DMS53 (cell line): ENCODE measurements at regions not wholly inside any gene's neighbourhood (a gene's known extent, or its start where the extent isn't known, plus 50 kb on each side); places are given as distances from the start of the nearest gene placed in this dataset.
"Not testable (repeated sequence)": the region's sequence is repeated elsewhere in the genome, so short reads cannot be mapped to it uniquely, and the experiment has no call there.

Experiments
- DNase-seq: peaks from one replicate; lab custom pipeline; 2025; lab: John Stamatoyannopoulos, UW

GRCh38 chr5:86411596-86411995 lies 206.1 kb upstream of the COX7C start:
- no peak for DNase-seq

GRCh38 chr5:86427158-86427557 lies 190.6 kb upstream of the COX7C start:
- no peak for DNase-seq

DNA sequence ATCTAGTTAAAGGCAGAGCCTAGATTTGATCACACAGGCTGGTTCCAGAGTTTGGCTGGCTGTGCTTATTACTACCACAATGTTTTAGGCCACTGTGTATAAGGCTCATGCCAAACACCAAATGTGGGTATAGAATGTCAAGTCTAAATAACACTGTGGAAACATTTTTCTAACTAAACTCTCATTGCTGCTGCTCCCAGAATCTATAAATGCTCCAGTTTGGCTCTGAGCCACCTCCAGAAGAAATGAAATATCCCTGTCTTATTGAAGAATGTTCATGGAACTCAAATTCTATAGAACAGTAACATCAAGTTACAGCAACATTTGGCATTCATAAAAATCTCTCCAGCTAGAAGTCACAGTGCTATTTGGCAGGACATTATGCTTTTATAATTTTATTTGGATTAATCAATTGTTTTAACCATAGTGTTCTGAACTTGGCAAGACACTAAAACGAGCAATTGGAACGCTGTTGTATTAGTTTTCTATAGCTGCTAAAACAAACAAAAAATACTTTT lies 178.1 kb upstream of the COX7C start:
- no peak for DNase-seq

DNA sequence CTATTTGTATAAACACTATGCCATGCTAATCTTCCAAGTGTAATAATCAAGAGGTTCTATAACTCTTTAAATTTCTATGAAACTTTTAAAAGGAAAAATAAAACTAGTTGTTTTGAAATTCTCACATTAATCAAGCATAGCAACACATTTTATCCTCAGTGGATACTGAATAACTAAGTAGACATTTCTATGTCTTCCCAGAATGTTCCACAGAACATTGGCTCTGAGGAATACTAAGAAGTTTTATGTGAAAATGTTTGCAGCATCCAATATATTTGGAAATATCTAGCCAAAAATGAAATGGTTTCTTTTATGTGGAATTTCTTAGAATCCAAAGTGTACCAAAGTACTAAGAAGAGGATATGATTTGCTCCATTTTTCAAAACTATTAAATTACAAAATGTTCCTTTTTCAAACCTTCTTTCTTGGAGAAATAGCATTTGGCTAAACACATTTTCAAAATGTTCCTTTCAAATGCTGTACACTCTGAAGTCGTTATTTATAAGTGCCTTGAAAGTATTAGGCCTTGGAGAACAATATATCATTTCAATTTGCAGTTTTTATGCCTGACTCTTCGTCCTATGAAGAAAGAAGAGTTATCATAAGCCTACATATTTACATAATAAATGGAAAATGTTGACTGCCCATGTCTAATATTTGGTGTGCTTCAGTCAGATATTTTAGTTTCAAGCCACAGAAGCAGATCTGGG lies 175.6 kb upstream of the COX7C start:
- no peak for DNase-seq

DNA sequence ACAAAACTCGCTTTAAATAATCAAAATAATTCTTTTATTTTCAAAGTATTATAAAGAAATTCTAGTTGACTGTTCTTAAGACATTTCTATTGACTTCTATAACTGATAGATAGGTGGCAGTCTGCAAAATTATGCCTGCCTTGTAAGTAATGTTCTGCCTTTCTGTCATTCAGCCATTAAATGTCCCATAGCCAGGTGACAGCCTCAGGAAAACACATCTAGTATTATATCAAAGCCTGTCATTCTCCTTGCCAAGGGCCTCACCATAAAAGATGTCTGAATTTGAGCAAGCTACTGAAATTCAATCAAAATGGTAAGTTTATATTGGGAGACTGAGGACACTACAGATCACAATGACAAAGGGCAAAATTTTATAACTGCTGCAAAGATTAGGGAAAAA lies 170.4 kb upstream of the COX7C start:
- DNase-seq: no peak

GRCh38 chr5:86452251-86452650 lies 165.5 kb upstream of the COX7C start:
- no peak for DNase-seq

DNA sequence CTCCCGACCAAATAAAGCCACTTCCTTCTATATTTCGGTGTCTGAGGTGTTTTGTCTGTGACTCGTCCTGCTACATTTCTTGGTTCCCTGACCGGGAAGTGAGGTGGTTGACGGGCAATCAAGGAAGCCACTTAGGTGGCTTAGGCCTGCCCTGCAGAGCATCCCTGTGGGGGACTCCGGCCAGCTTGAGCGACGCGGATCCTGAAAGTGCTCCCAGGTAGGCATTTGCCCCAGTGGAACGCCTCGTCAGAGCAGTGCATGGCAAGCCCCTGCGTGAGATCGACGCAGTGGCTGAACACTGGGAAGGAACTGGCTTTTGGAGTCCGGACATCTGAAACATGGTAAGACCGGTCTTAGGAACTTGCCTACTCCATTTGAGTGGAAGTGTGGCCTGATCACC lies 157.2 kb upstream of the COX7C start:
- DNase-seq: no peak

- peak; percentile 46 for DNase-seq
These were observed 156.4 kb upstream of the COX7C start for GRCh38 chr5:86461169-86461956.

- DNase-seq: peak; percentile 33
These were observed 154.4 kb upstream of the COX7C start for GRCh38 chr5:86463339-86463738.

GRCh38 chr5:86465052-86465838 lies 152.5 kb upstream of the COX7C start:
- peak; percentile 13 for DNase-seq

DNA sequence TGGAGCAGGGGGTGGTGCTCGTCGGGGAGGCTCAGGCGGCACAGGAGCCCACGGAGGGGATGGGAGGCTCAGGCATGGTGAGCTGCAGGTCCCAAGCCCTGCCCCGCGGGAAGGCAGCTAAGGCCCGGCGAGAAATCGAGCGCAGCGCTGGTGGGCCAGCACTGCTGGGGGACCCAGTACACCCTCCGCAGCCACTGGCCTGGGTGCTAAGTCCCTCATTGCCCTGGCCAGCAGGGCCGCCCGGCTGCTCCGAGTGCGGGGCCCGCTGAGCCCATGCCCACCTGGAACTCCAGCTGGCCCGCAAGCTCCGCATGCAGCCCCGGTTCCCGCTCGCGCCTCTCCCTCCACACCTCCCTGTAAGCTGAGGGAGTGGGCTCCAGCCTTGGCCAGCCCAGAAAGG lies 151.0 kb upstream of the COX7C start:
- DNase-seq: not testable (repeated sequence)

- no peak for DNase-seq
These were observed 135.7 kb upstream of the COX7C start for GRCh38 chr5:86482008-86482407.

GRCh38 chr5:86493777-86494176 lies 124.0 kb upstream of the COX7C start:
- no peak for DNase-seq

- DNase-seq: peak; percentile 10
These were observed 116.8 kb upstream of the COX7C start for GRCh38 chr5:86500947-86501346.

- DNase-seq: no peak
These were observed 110.2 kb upstream of the COX7C start for GRCh38 chr5:86507574-86507973.

- DNase-seq: peak; percentile 28
These were observed 107.3 kb upstream of the COX7C start for GRCh38 chr5:86510330-86510915.

GRCh38 chr5:86523718-86524117 lies 94.0 kb upstream of the COX7C start:
- DNase-seq: no peak

- no peak for DNase-seq
These were observed 92.1 kb upstream of the COX7C start for GRCh38 chr5:86525622-86526021.

DNA sequence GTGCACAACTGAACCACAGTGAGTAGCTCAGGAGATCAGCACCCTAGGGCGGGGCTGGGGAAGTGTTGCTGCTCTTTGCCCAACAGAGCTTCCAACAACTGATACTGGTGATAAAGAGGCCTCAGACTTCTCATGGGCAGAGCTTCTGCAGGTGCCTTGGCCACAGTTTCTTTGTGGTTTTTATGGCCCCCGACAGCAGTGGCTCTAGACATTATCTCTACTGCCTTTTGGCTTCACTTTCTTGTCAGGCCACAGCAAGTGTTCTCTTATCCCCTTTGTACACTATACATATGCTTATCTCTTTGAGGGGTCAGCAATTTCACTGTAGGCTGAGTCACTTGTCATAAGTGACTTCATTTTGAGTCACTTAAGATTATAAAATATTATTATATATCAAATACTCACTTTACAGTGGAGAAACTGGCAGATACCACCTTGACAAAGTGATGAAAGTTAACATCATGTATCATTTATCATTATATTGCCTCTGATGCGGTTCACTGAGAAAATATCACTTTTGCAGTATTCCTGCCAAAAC lies 90.9 kb upstream of the COX7C start:
- no peak for DNase-seq

GRCh38 chr5:86532429-86532828 lies 85.3 kb upstream of the COX7C start:
- DNase-seq: no peak

DNA sequence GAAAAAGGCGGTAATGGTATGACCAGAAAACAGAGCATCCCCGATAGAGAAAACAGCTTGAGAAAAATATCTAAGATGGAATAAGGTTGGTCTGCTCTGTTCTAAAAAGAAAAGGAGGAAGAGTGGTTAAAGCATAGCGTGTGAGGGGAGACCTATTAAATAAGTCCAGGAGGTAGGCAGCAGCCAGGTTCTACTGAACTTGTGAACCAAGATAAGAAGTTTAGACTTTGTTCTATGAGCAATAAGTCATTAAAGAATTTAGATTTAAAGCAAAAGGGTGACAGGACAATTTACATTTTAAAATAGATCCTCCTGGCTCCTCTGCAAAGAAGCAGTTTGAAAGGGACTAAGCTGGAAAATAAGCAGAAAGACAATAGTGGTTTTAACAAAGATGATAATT lies 81.3 kb upstream of the COX7C start:
- no peak for DNase-seq

- DNase-seq: no peak
These were observed 75.2 kb upstream of the COX7C start for GRCh38 chr5:86542532-86542931.
